Heart left ventricle (tissue), 16 donors: ENCODE measurements at regions not wholly inside any gene's neighbourhood (a gene's known extent, or its start where the extent isn't known, plus 50 kb on each side); places are given as distances from the start of the nearest gene placed in this dataset.

Experiments
- ATAC-seq, 4 donors: fragments of 200-7000 bp; cut with Tn5 transposase; one replicate each; pipeline ENCODE4 v1.9.1; 2020 to 2022; ENCODE audit warnings: moderate library complexity in 4 of 4, mild to moderate bottlenecking in 3 of 4, moderate number of reproducible peaks in 1 of 4
- DNase-seq, 5 donors: peaks; one replicate each; pipeline ENCODE4 v3.0.0-alpha.2; 2020
- H3K27ac ChIP-seq, 12 donors: fragments of 200-600 bp; sonication (generic) in 4 of 12; one replicate each; pipeline versions ENCODE4 v1.5.0 to v1.8.0; 2016 to 2022; ENCODE audit warnings: mild to moderate bottlenecking in 2 of 12
- H3K27me3 ChIP-seq, 9 donors: fragments of 200-600 bp; sonication (generic) in 2 of 9; one replicate each; pipeline versions ENCODE4 v1.5.1 to v1.8.0; 2016 to 2022; ENCODE audit warnings: mild to moderate bottlenecking in 3 of 9
- H3K36me3 ChIP-seq, 9 donors: fragments of 200-600 bp; sonication (generic) in 2 of 9; one replicate each; pipeline versions ENCODE4 v1.5.0 to v1.8.0; 2018 to 2022; ENCODE audit warnings: mild to moderate bottlenecking in 2 of 9
- H3K4me1 ChIP-seq, 12 donors: fragments of 200-600 bp; sonication (generic) in 4 of 12; one replicate each; pipeline versions ENCODE4 v1.5.0 to v1.8.0; 2016 to 2022; ENCODE audit warnings: mild to moderate bottlenecking in 3 of 12
- H3K4me3 ChIP-seq, 12 donors: fragments of 200-600 bp; sonication (generic) in 4 of 12; one replicate each; pipeline versions ENCODE4 v1.5.0 to v1.8.0; 2017 to 2022; ENCODE audit warnings: mild to moderate bottlenecking in 9 of 12, moderate library complexity in 4 of 12
- H3K9me3 ChIP-seq, 12 donors: fragments of 200-600 bp; sonication (generic) in 4 of 12; one replicate each; pipeline versions ENCODE4 v1.5.0 to v1.8.0; 2016 to 2022; ENCODE audit warnings: mild to moderate bottlenecking in 1 of 12
- POLR2A ChIP-seq, 2 donors: fragments of 450-650 bp; IDR thresholded peaks; one replicate each; pipeline ENCODE4 v1.6.1; 2017; ENCODE audit warnings: antibody characterized with exemption in 2 of 2, mild to moderate bottlenecking in 2 of 2, moderate library complexity in 2 of 2
- WGBS, 4 donors: extraction: QIAGEN DNeasy Blood & Tissue Kit in 2 of 4; methylation state at CpG; one replicate each; pipeline versions ENCODE4 v1.1.5 to v1.1.7; 2013 to 2018; 5-methylcytosine and 5-hydroxymethylcytosine counted together
- intact Hi-C, 10 donors: fragments of 100-400 bp; cut with DNase I; formaldehyde crosslinking; loops; one replicate each; pipeline versions ENCODE4 v1.11.1 to v1.14.2; 2022
- TF ChIP-seq, protein P1 (sequence below), 12 donors: fragments of 200-600 bp; sonication (generic) in 4 of 12; IDR thresholded peaks; one replicate each; pipeline versions ENCODE4 v1.5.0 to v1.8.0; 2018 to 2022; ENCODE audit warnings: antibody characterized with exemption in 12 of 12, mild to moderate bottlenecking in 5 of 12
- donor health status: ischemic (EF 13 %, LVEDD 7.1; RV severe dilation, severe dysfunction).
- donor health status: healthy with polysubstance abuse.
- donor health status: DM: no; HTN: yes; CAD: no.
- donor health status: DM: no; HTN: no; CAD: no.
- donor health status: ischemic (EF 25% LVEDD 6.9; RV normal size, moderate dysfunction).
- donor health status: ischemic (EF 25% LVEDD 5.7; RV mildly dilated, moderate dysfunction).
- donor health status: healthy.
- donor health status: DM: yes; HTN: yes; CAD: no.
- donor health status: ischemic (EF 35%, LVEDD 5.7; RV mildly dilated, moderate dysfunction).
- donor health status: nonischemic (EF 11% LVEDD 7.7; RV severe dilation, severe dysfunction).
- donor health status: DM: yes; HTN: yes; CAD: no.
- donor health status: PGD.
- donor health status: ischemic (EF 29% LVEDD 5.4; RV normal size, mild dysfunction).
- donor health status: nonischemic (EF 23%, LVEDD 6.1; RV moderate dilation, normal function).

DNA sequence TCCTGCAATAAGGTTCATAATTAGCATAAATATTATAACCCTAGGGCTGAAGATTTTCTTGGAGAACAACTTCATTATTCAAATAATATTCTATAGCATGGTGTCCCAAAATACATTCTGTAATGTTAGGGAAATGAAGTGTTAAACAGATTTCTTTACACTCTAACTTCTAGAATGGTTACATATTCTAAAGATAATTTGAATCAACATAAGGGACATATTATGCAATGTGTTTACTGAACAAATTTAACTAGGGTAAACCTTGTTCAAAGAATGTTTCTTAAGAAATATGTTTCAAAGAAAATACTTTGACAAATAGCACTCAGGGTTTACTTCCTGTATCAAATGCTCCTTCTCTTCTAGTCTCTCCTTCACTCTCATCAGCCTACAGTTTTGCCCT, 281.6 kb downstream of the SLC6A15 start:
- H3K9me3 ChIP-seq, result no peaks in the 10 kb centered on the region
- intact Hi-C loops, result no loop called here
- no peaks in the 10 kb centered on the region for H3K36me3 ChIP-seq
- DNase-seq (no peak), ATAC-seq (no peak)
- no peaks in the 10 kb centered on the region for H3K27me3 ChIP-seq
- H3K27ac ChIP-seq, result no peak overlapping the region
- no peaks in the 10 kb centered on the region for H3K4me1 ChIP-seq
- H3K4me3 ChIP-seq, result no peak overlapping the region
- TF ChIP-seq POLR2A (IDR thresholded peaks at IDR 0.05), result no peak
- TF ChIP-seq, protein P1, sequence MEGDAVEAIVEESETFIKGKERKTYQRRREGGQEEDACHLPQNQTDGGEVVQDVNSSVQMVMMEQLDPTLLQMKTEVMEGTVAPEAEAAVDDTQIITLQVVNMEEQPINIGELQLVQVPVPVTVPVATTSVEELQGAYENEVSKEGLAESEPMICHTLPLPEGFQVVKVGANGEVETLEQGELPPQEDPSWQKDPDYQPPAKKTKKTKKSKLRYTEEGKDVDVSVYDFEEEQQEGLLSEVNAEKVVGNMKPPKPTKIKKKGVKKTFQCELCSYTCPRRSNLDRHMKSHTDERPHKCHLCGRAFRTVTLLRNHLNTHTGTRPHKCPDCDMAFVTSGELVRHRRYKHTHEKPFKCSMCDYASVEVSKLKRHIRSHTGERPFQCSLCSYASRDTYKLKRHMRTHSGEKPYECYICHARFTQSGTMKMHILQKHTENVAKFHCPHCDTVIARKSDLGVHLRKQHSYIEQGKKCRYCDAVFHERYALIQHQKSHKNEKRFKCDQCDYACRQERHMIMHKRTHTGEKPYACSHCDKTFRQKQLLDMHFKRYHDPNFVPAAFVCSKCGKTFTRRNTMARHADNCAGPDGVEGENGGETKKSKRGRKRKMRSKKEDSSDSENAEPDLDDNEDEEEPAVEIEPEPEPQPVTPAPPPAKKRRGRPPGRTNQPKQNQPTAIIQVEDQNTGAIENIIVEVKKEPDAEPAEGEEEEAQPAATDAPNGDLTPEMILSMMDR (IDR thresholded peaks at IDR 0.05), result no peak

DNA sequence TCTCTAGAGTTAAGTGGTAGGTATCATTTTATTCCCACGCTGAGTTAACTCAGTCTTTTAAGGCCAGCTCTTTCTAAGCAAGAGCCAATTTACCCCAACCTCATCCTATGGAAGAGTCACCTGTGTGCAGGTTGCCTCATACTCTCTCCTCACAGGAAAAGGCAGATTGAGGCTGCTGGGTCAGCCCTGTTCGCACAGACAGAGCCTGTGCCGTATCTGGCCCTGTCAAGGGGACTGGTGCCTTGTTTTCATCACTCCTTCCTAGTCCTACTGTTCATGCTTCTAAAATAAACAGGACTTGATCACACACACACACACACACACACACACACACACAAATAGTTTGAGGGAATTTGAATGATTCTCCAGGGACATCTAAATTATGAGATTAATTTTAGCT, 285.0 kb downstream of the SLC6A15 start:
- ATAC-seq, result no peak
- intact Hi-C loops, result no loop called here
- Histone ChIP-seq H3K4me1 (no peaks in the 10 kb centered on the region), H3K27me3 (no peaks in the 10 kb centered on the region), H3K9me3 (no peaks in the 10 kb centered on the region), H3K4me3 (no peak overlapping the region), H3K27ac (no peak overlapping the region), H3K36me3 (no peaks in the 10 kb centered on the region)
- no peak for DNase-seq
- 49 to 64% (median 53%) methylated on average over 3 of the region's 3 CpGs for WGBS, 4 donors
- TF ChIP-seq, protein P1 (IDR thresholded peaks at IDR 0.05), result no peak
- TF ChIP-seq POLR2A (IDR thresholded peaks at IDR 0.05), result no peak

DNA sequence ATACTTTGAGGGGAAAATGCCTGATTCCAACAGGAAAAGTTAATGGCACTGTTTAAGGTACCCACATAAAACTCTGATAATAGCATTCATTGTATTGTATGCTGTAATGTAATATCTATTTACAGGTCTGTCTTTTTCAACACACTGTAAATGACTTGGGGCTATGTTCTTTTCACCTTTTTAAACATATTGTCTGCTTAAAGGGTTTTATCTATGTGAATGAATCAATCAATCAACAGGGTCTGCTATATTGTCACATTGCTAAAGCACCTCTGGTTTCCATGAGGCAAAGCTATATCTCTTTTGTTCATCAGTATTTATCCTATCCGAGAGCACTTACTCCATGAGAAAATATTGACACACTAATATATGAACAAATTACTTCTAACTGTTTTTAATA, 288.0 kb downstream of the SLC6A15 start:
- TF ChIP-seq, protein P1 (IDR thresholded peaks at IDR 0.05), result no peak
- H3K36me3 ChIP-seq, result no peaks in the 10 kb centered on the region
- DNase-seq, result no peak
- 78 to 88% (median 86%) methylated on average over 1 of the region's 1 CpG for WGBS, 4 donors
- H3K4me1 ChIP-seq, result no peaks in the 10 kb centered on the region
- no peak for ATAC-seq
- intact Hi-C loops, result no loop called here
- no peak overlapping the region for H3K27ac ChIP-seq
- H3K4me3 ChIP-seq, result no peak overlapping the region
- H3K27me3 ChIP-seq, result no peaks in the 10 kb centered on the region
- no peaks in the 10 kb centered on the region for H3K9me3 ChIP-seq

DNA sequence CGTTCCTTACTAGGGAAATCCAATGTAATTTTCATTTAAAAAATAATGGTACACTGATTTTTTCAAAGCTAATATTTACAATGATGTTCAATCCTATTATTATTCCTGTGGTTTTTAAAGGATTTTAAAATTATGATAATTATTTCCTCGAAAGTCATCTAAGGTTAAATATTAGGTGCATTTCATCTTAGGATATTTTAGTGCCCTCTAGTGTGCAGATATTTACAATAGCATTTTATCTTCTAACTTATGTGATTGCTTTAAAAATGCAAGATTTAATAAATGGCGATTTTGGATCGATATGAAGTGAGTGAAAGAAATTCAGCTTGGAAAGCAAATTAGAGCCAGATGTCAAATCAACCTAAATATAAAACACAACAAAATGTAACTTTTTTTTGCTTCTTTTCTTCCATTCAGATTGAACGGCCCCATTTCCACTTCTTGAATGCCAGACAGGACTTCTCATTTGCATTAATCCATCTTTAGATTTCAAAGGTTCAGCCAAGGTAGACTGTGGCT, 293.5 kb downstream of the SLC6A15 start:
- Histone ChIP-seq H3K27me3 (no peaks in the 10 kb centered on the region), H3K36me3 (no peaks in the 10 kb centered on the region), H3K27ac (no peak overlapping the region), H3K4me1 (no peaks in the 10 kb centered on the region), H3K9me3 (no peaks in the 10 kb centered on the region), H3K4me3 (no peak overlapping the region)
- intact Hi-C loops, result no loop called here
- WGBS, 4 donors, result 66 to 71% (median 68%) methylated on average over 5 of the region's 5 CpGs
- ATAC-seq (no peak), DNase-seq (no peak)
- TF ChIP-seq, protein P1 (IDR thresholded peaks at IDR 0.05), result peak in 1 of 12 donors; percentile 22
- no peak for TF ChIP-seq POLR2A (IDR thresholded peaks at IDR 0.05)
